ENCODE measurements at regions not wholly inside any gene's neighbourhood (a gene's known extent, or its start where the extent isn't known, plus 50 kb on each side); places are given as distances from the start of the nearest gene placed in this dataset.
"Not testable (repeated sequence)": the region's sequence is repeated elsewhere in the genome, so short reads cannot be mapped to it uniquely, and the experiment has no call there.

DNA sequence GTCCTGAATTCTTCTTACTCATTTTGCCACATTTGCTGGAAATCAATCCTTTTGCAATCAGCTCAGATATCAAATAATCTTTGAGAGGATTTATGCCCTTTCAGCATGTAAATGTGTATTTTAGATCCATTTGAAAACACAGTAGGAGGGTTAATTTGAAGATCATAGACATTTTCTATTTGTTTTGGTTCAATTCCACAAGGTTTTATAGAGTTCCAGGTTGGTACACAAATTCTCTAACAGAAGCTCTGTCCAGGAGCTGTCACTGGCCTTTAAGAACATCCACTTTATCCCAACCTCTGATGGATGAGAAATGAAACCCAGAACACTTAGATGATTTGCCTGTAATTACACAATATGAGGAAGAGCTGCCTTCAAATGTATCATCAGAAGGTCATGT lies 157.3 kb upstream of the CHAC2 start:
- DNase-seq, result no peak

- peak; percentile 19 for DNase-seq
Observed at GRCh38 chr2:53609551-53609950, 158.1 kb upstream of the CHAC2 start.

GRCh38 chr2:53608293-53608692 lies 159.3 kb upstream of the CHAC2 start:
- no peak for DNase-seq

DNA sequence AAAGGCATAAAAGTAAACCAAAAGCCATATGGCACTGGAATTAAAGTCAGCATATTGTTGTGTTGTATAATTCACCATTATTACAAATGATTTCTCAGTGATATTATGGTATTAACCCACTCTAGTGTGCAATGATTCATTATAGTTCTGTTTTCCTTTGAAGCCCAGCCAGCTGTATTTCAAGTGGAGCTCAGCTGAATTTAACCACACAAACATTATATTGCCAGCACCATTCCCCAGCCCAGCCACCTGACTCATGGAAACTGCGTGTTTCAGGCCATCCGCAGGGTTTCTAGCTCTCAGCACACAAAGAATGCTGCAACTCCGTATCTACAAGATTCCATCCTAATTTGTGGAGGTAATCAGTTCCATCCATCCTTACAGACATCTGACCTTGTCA lies 166.8 kb upstream of the CHAC2 start:
- peak; percentile 33 for DNase-seq

DNA sequence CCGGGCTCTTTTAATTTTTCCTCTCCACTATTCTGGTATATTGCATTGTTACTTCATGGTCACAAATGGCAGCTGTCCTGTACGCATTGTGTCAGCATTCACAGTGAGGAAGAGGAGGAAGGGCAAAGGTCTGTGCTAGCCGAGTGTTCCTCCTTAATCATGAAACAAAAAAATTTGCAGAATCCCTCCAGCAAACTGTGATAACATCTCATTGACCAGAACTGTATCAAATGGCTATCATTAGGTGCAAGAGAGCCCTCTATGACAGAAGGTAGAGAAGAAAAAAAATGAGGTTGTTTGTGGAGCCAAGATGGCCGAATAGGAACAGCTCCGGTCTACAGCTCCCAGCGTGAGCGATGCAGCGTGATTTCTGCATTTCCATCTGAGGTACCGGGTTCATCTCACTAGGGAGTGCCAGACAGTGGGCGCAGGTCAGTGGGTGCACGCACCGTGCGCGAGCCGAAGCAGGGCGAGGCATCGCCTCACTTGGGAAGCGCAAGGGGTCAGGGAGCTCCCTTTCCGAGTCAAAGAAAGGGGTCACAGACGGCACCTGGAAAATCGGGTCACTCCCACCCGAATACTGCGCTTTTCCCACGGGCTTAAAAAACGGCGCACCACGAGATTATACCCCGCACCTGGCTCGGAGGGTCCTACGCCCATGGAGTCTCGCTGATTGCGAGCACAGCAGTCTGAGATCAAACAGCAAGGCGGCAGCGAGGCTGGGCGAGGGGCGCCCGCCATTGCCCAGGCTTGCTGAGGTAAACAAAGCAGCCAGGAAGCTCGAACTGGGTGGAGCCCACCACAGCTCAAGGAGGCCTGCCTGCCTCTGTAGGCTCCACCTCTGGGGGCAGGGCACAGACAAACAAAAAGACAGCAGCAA lies 180.6 kb upstream of the CHAC2 start:
- not testable (repeated sequence) for DNase-seq

DNA sequence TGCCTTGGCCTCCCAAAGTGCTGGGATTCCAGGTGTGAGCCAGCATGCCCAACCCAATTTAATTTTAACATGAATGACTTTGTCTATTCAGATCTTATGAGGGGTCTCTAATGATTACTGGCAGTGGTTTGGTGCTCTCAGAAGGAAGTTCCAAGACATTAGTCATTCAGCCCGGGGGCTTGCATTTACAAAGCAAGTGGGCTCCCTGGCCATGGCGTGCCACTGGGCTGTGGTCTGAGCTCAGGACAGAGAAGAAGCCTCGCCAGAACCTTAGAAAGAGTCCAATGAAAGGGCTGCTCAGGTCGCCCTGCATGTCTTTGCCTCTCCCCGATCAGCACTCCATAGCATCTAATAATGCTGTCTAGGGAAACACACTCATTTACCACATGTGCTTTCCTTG lies 182.6 kb upstream of the CHAC2 start:
- DNase-seq, result no peak

- no peak for DNase-seq
Observed at GRCh38 chr2:53583583-53583982, 184.0 kb upstream of the CHAC2 start.

- no peak for DNase-seq
Observed at GRCh38 chr2:53582556-53582955, 185.0 kb upstream of the CHAC2 start.

DNA sequence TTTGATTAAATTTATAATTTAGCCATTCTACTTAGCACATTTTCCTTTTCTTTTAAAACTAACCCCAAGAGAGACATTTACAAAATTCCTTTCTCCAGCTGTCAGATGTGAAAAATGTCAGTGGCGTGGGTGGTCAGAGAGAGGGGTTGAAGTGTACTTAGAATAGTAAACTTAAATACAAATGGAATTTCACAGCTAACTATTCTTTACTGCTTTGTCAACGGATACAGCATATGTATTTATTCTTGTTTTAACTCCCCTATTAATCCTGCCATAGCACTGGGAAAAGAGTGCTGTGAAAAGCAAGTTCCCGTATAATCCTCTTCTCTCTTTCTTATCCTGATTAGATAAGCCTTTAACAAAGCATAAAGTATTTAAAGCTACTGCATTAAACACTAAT lies 191.4 kb upstream of the CHAC2 start:
- peak; percentile 18 for DNase-seq

DNA sequence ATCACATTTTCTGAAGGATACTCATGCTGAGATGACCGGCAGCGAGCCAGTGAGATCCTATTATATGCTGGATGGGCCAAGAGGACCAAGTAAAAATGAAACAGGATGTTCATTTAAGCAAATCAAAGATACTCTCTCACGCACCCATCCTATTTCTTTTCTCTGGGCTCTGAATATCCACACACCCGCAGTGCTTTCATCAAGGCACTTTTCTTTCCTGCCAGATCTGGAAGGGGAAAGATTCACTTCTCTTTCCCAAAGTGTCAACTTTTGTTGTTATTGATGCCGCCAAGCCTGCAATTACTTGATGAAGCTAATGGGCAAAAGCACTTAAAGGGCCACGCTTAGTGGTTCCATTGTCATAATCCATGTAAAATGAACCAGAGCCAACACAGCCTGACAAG lies 191.9 kb upstream of the CHAC2 start:
- no peak for DNase-seq

DNA sequence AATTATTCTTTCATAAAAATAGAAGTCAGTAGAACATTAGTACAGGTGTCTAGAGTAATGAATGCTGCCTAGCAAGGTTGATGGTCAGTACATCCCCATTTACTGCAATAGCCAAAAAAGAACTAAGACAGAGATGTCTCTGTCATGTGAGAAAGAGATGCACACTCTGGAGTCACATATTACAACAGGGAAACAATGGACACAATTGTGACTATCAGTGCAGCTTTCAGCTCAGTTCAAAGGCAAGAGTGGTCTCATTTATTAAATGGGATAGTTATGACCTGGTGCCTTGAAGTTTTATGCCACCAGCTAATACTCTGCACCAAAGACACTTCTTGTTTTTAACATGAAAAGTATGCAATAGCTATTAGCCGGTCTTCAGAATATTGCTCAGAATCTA lies 194.9 kb upstream of the CHAC2 start:
- DNase-seq, result no peak

DNA sequence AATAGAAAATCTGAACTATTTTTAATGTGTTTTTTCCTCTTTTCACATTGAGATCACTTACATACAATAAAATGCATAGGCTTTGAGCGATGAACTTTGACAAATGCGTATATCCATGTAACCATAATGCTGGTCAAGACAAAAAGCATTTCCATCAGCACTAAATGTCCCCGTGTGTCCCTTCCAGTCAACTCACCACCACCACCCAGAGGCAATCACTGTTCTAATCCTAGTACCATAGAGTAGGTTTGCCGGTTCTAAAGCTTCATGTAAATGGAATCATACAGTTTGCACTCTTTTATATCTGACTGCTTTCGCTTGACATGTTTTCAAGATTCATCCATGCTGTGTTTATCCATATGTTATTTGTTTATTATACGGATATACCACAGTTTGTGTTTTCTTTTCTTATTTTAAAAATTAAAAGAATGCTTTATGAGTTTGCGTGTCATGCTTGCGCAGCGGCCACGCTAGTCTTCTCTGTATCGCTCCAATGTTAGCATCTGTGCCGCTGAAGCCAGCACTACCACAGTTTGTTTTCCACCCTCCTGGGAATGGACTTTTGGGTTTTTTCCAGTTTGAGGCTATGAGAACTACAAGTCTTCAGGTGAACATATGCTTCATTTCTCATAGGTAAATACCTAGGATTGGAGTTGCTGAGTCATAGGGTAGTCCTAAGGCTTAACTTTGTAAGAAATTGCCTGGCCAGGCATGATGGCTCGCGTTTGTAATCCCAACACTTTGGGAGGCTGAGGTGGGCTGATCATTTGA lies 197.5 kb upstream of the CHAC2 start:
- DNase-seq, result no peak

DNA sequence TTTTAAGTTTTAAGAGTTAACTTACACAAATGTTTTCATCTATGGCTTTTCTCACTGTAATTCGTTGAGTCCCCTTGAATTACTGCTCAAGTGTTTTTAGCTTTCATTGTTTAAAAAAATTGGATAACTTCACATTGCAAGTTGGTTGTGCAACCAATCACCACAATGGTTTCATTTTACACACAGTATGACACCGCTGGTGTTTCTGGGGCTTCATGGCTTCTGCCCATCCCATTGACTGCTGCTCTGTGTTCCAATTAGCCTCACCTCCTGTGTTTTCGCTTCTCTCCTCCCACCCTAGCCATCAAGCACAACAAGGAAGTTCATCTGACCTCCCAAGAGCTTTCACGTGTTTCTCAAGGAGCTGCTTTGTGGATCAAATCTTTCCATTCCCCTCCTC lies 199.1 kb upstream of the CHAC2 start:
- peak; percentile 5 for DNase-seq

GRCh38 chr2:53567073-53567472 lies 200.5 kb upstream of the CHAC2 start:
- no peak for DNase-seq

DNA sequence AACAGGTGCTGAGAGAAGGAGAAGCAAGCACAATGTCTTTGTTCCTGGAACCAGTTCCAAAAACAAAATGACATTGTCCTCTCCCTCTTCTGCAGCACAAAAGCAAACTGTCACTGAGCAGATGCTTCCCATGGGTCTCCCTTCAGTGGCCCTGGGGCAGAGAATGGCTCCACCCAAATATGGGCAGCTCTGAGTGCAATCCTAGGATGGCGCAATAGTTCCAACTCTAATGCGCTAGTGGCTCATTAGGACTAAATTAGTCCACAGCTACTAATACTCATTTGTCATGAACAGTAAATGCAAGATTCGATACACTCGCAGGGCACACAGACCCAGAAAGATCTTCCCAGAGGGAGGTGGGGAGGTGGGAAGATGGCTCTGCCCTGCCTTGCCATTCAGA lies 205.2 kb upstream of the CHAC2 start:
- no peak for DNase-seq

GRCh38 chr2:53561155-53561554 lies 206.4 kb upstream of the CHAC2 start:
- DNase-seq, result no peak

- peak; percentile 2 for DNase-seq
Observed at GRCh38 chr2:53559302-53559966, 208.2 kb upstream of the CHAC2 start.

- no peak for DNase-seq
Observed at GRCh38 chr2:53558867-53559266, 208.7 kb upstream of the CHAC2 start.

- DNase-seq, result no peak
Observed at GRCh38 chr2:53549497-53549896, 218.1 kb upstream of the CHAC2 start.

DNA sequence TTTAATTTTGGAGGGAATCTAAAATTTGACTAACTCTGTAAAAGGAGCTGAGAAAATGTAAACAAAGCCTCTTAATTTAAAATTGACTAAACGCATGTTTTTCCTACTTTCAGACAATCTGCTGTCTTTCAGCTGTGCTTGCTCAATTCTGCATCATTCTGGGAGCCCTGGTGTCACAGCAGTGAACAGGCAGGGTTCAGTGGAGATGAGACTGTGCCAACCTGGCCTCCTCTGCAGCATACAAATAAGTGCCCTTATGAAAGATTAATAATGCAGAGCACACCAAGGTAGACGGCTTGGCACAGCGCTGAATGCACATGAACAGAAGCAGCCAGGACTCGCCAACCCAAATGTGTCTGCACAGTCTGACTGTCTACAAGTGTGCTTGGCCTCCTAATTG lies 222.0 kb upstream of the CHAC2 start:
- DNase-seq, result no peak

- no peak for DNase-seq
Observed at GRCh38 chr2:53544871-53545558, 222.6 kb upstream of the CHAC2 start.

GRCh38 chr2:53543083-53543482 lies 224.5 kb upstream of the CHAC2 start:
- DNase-seq, result no peak
